Ovary (tissue), 7 donors: ENCODE measurements at regions not wholly inside any gene's neighbourhood (a gene's known extent, or its start where the extent isn't known, plus 50 kb on each side); places are given as distances from the start of the nearest gene placed in this dataset.
"Not testable (repeated sequence)": the region's sequence is repeated elsewhere in the genome, so short reads cannot be mapped to it uniquely, and the experiment has no call there.

Source experiments
- DNase-seq, 5 donors: peaks; one replicate each; pipeline ENCODE4 v3.0.0-alpha.2; 2019 to 2020
- H3K27ac ChIP-seq, 2 donors: fragments of 200-600 bp; one replicate each; pipeline versions ENCODE4 v1.5.1 to v1.8.0; 2019 to 2022
- H3K27me3 ChIP-seq: fragments of 200-600 bp; one replicate; pipeline ENCODE4 v1.8.0; 2022
- H3K36me3 ChIP-seq: fragments of 200-600 bp; sonication (generic); one replicate; pipeline ENCODE4 v1.5.1; 2019
- H3K4me1 ChIP-seq: one replicate; pipeline ENCODE4 v1.8.1; 2013; ENCODE audit warnings: mild to moderate bottlenecking, moderate library complexity; ENCODE audit not compliant: insufficient read depth
- H3K4me3 ChIP-seq: fragments of 200-600 bp; sonication (generic); one replicate; pipeline ENCODE4 v1.5.1; 2017
- H3K9me3 ChIP-seq, 2 donors: fragments of 200-600 bp in 1 of 2; sonication (generic) in 1 of 2; one replicate each; pipeline versions ENCODE4 v1.5.1 to v1.8.1; 2013 to 2019; ENCODE audit warnings: mild to moderate bottlenecking in 1 of 2, moderate library complexity in 1 of 2
- EP300 ChIP-seq: sonication (generic); formaldehyde crosslinking; IDR thresholded peaks from one replicate; pipeline ENCODE4 v1.6.1; 2017; ENCODE audit warnings: antibody characterized with exemption
- POLR2A ChIP-seq: fragments of 450-650 bp; IDR thresholded peaks from one replicate; pipeline ENCODE4 v1.6.1; 2017; ENCODE audit warnings: antibody characterized with exemption, mild to moderate bottlenecking, moderate library complexity
- WGBS, 3 donors: extraction: QIAGEN DNeasy Blood & Tissue Kit in 1 of 3; methylation state at CpG; one replicate each; pipeline versions ENCODE4 v1.1.5 to v1.1.7; 2013 to 2017; 5-methylcytosine and 5-hydroxymethylcytosine counted together
- intact Hi-C, 4 donors: fragments of 100-400 bp; cut with DNase I; formaldehyde crosslinking; loops; one replicate each; pipeline versions ENCODE4 v1.11.0 to v1.15.1; 2022 to 2023
- TF ChIP-seq, protein P1 (sequence below), 3 donors: fragments of 450-650 bp in 2 of 3; fragments of 200-600 bp in 1 of 3; IDR thresholded peaks; one replicate each; pipeline versions ENCODE4 v1.5.1 to v1.8.0; 2016 to 2022; ENCODE audit warnings: antibody characterized with exemption in 3 of 3, mild to moderate bottlenecking in 1 of 3
- donor health status: DM: no; HTN: no; CAD: no; lungs with moderate emphysema.
- donor health status: DM: no; HTN: no; CAD: no.
- donor health status: Bipolar disorder and iron deficiency.
- donor health status: DM: no; HTN: no; CAD: no.
- donor health status: DM: yes; HTN: yes; CAD: no.

- intact Hi-C loops, result no loop called here
- TF ChIP-seq POLR2A (no peak), EP300 (no peak)
- TF ChIP-seq, protein P1, sequence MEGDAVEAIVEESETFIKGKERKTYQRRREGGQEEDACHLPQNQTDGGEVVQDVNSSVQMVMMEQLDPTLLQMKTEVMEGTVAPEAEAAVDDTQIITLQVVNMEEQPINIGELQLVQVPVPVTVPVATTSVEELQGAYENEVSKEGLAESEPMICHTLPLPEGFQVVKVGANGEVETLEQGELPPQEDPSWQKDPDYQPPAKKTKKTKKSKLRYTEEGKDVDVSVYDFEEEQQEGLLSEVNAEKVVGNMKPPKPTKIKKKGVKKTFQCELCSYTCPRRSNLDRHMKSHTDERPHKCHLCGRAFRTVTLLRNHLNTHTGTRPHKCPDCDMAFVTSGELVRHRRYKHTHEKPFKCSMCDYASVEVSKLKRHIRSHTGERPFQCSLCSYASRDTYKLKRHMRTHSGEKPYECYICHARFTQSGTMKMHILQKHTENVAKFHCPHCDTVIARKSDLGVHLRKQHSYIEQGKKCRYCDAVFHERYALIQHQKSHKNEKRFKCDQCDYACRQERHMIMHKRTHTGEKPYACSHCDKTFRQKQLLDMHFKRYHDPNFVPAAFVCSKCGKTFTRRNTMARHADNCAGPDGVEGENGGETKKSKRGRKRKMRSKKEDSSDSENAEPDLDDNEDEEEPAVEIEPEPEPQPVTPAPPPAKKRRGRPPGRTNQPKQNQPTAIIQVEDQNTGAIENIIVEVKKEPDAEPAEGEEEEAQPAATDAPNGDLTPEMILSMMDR (IDR thresholded peaks at IDR 0.05), result no peak
- Histone ChIP-seq H3K4me1 (no peaks in the 10 kb centered on the region), H3K36me3 (no peaks in the 10 kb centered on the region), H3K27me3 (no peaks in the 10 kb centered on the region), H3K27ac (no peak overlapping the region), H3K9me3 (no peaks in the 10 kb centered on the region), H3K4me3 (no peak overlapping the region)
- DNase-seq, result no peak
- 14 to 43% (median 18%) methylated on average over 3 of the region's 3 CpGs for WGBS, 3 donors
Observed at GRCh38 chr4:116110713-116111112, 974.7 kb downstream of the TRAM1L1 start.

GRCh38 chr4:116108606-116109005, 976.8 kb downstream of the TRAM1L1 start:
- H3K4me3 ChIP-seq, result no peak overlapping the region
- no peaks in the 10 kb centered on the region for H3K36me3 ChIP-seq
- no peaks in the 10 kb centered on the region for H3K4me1 ChIP-seq
- H3K27ac ChIP-seq, result no peak overlapping the region
- no peak for DNase-seq
- no peak for TF ChIP-seq EP300
- no peak for TF ChIP-seq POLR2A
- TF ChIP-seq, protein P1 (IDR thresholded peaks at IDR 0.05), result no peak
- intact Hi-C loops, result no loop called here
- 76 to 82% (median 79%) methylated on average over 8 of the region's 8 CpGs for WGBS, 3 donors
- no peaks in the 10 kb centered on the region for H3K9me3 ChIP-seq
- H3K27me3 ChIP-seq, result no peaks in the 10 kb centered on the region

GRCh38 chr4:116101321-116101720, 984.1 kb downstream of the TRAM1L1 start:
- H3K27me3 ChIP-seq, result no peaks in the 10 kb centered on the region
- H3K9me3 ChIP-seq, result no peaks in the 10 kb centered on the region
- H3K4me3 ChIP-seq, result no peak overlapping the region
- DNase-seq, result no peak
- no peaks in the 10 kb centered on the region for H3K36me3 ChIP-seq
- 8 to 30% (median 11%) methylated on average over 1 of the region's 1 CpG for WGBS, 3 donors
- TF ChIP-seq EP300, result no peak
- TF ChIP-seq POLR2A, result no peak
- TF ChIP-seq, protein P1 (IDR thresholded peaks at IDR 0.05), result no peak
- no peaks in the 10 kb centered on the region for H3K4me1 ChIP-seq
- no peak overlapping the region for H3K27ac ChIP-seq
- intact Hi-C loops, result no loop called here

DNA sequence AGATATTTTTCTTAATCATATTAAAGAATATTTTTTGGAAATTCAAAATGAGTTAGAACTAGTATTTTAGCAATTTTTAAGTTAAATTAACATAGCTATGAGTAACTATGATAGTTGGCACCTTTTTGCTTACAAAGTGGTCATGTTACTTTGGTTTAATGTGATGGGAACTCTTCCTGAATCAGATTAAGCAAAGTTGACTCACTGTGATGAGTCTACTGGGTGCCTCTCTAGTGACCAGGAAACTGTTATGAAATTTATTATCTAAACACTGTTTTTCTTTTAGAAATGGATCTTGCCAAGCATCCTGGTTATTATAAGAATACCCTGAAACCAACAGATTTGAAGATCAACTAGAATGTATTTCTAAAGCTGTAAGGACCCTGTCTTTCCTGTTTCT, 985.8 kb downstream of the TRAM1L1 start:
- TF ChIP-seq EP300 (no peak), POLR2A (no peak)
- TF ChIP-seq, protein P1 (IDR thresholded peaks at IDR 0.05), result no peak
- DNase-seq, result no peak
- no peaks in the 10 kb centered on the region for H3K4me1 ChIP-seq
- intact Hi-C loops, result no loop called here
- no peak overlapping the region for H3K4me3 ChIP-seq
- no peaks in the 10 kb centered on the region for H3K27me3 ChIP-seq
- H3K27ac ChIP-seq, result no peak overlapping the region
- H3K36me3 ChIP-seq, result no peaks in the 10 kb centered on the region
- H3K9me3 ChIP-seq, result no peaks in the 10 kb centered on the region

- WGBS, 3 donors, result 94 to 97% (median 97%) methylated on average over 3 of the region's 3 CpGs
- H3K9me3 ChIP-seq, H3K27ac ChIP-seq, H3K4me3 ChIP-seq, H3K36me3 ChIP-seq, H3K4me1 ChIP-seq, DNase-seq, intact Hi-C loops, H3K27me3 ChIP-seq: not testable (repeated sequence)
Observed at GRCh38 chr4:116097353-116097752, 983.9 kb upstream of the NDST4 start.
